CD4-positive, alpha-beta T cell treated with Interleukin-17A for 4 hours (primary cell): ENCODE measurements at regions not wholly inside any gene's neighbourhood (a gene's known extent, or its start where the extent isn't known, plus 50 kb on each side); places are given as distances from the start of the nearest gene placed in this dataset.

ENCODE experiments used
- DNase-seq: peaks from one replicate; pipeline ENCODE4 v3.0.0-alpha.2; 2020; ENCODE audit warnings: mixed read lengths

GRCh38 chr5:174312641-174313040, 267.1 kb downstream of the NSG2 start:
- DNase-seq: no peak

DNA sequence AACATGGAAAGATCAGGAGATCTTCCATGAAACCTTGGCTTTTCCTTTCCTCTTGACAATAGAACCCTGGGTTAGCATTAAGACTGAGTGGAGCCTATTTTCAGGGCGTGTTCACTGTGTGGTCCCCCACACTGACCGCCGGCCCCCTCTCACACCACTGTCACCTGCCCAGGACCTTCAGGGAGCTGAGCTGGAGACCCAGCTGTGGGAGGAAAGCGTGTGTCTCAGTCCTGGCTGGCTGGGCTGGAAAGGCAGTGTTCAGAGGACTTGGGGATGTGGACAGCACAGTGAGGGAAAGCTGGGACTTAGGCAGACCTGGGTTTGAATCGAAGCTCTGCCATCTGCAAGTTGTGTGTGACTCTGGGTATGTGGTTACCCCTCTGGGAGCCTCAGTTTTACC, 268.1 kb downstream of the NSG2 start:
- no peak for DNase-seq

GRCh38 chr5:174314261-174314660, 268.8 kb downstream of the NSG2 start:
- no peak for DNase-seq

- no peak for DNase-seq
Measured at GRCh38 chr5:174315471-174315870, 270.0 kb downstream of the NSG2 start.

- no peak for DNase-seq
Measured at GRCh38 chr5:174315871-174316270, 270.4 kb downstream of the NSG2 start.

DNA sequence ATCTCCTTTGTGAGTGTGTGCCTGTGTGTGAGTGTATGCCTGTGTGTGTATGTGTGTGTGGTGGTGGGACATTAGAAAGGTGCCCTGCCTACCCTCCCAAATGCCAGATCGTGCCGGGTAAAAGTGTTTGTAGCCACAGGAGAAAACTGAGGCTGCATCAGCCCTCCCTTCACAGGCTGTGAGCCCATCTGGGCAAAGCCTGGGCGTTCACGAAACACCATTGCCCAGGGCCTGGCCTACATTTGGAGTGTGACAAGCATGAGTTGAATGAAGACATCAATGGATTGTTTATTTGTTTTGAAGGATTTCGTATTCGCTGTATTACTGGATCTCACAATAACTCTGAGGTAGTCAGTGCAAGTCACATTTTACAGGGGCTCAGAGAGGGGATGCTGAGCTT, 270.8 kb downstream of the NSG2 start:
- DNase-seq: no peak

GRCh38 chr5:174317256-174317894, 271.9 kb downstream of the NSG2 start:
- no peak for DNase-seq

GRCh38 chr5:174318578-174318977, 273.1 kb downstream of the NSG2 start:
- DNase-seq: no peak

DNA sequence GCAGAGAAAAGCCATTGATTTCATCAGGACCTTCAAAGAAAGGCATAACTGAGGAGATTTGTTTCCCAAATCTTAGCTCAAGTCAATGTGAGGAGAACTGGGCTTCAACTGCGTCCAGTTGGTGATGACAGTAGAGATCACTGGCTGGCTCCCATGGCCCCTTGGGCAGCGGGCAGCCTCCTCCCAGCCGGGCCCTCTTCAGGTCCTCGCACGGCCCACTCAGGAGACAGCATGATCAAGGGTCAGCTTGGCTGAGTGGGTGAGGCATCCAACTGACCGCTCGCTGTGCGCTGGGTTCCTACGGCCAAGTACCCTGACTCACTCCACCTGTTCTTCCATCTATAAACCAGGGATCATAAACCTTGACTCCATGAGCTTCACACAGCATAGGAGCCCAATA, 274.0 kb downstream of the NSG2 start:
- DNase-seq: no peak

GRCh38 chr5:174320051-174320450, 274.5 kb downstream of the NSG2 start:
- no peak for DNase-seq

GRCh38 chr5:174323878-174324281, 278.4 kb downstream of the NSG2 start:
- DNase-seq: no peak

DNA sequence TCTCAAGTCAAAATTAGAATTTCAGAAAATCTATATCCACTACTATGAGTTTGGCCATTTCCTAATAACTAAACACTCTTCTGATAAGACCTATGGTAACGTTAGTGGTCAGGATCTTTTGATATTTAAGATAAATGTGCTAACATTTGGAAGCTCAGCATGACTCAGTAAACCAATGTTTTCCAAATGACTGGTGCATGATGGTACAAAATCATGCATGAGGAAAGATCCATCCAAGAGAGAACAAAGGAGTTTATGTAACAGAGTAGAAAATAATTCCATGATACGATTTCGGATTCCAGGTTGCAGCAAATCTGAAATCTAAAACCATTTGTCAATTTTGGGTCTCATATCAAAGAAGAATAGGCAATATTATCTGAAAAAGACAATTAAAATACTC, 279.2 kb downstream of the NSG2 start:
- no peak for DNase-seq

DNA sequence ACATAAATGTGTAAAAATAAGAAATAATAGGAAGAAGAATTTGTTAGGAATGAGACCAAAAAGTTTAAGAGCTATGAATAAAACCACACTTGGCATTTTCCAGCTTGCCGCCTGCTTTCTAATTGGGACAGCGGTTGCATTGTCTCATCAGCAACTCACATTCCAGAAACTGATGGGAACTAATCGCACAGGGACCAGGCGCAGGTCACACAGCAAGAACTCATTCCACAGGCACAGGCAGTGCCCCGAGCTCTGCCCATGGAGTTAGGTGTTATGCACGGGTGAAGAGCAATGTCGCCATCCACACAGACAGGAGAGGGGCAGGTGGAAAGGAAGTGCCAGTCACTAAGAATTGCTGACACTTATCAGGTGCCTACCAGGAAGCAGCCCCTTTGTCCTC, 279.9 kb downstream of the NSG2 start:
- no peak for DNase-seq

GRCh38 chr5:174325961-174326360, 280.5 kb downstream of the NSG2 start:
- no peak for DNase-seq

GRCh38 chr5:174326372-174326771, 280.9 kb downstream of the NSG2 start:
- no peak for DNase-seq

- peak; percentile 38 for DNase-seq
Measured at GRCh38 chr5:174327317-174327864, 281.9 kb downstream of the NSG2 start.

DNA sequence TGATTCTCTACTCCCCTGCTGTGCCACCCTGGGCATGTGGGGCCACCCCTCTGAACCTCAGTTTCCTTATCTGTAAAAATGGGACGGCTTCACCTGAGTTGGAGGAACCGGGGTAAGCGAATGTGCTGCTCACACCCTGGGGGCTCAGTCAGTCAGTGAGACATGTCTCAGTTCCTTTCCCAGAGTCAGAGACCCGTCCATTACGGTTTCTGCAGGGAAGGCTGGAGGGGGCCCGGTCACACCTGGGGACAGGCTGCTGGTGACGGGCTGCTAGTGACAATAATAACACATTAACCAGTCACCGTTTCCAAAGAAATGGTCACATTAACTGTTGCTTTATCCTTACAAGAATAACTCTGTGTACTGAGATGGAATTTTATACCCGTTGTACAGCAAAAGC, 282.4 kb downstream of the NSG2 start:
- DNase-seq: no peak

DNA sequence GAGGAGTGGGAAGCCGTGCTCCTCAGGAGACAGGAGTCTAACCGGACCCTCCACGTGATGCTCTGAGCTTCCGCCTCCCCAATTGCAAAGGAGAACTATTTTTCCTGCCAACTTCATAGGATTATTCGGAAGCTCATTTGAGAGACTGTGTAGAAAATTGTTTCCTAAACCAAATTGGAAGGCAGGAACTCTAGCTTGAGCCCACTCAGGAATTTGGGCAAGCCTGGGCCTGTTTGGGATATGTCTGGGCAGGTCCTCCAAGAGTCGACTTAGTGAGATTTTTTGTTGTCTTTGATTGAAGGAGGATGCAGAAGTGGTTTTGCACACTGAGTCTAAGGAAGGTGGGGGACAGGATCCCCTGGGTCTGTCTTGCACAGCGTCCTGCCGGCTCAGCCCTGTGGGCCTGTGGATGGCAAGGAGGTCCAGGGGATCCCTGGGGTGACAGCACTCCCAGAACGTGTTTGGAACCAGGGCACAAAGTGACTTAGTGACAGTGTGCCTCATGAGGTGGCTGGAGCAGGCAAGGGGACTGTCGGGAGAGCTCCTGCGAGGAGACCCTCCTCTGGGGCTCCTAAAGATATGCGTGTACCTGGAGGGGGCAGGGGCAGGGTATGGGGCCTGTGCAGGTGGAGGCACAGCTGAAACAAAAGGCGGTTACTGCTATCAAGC, 283.3 kb downstream of the NSG2 start:
- DNase-seq: no peak

DNA sequence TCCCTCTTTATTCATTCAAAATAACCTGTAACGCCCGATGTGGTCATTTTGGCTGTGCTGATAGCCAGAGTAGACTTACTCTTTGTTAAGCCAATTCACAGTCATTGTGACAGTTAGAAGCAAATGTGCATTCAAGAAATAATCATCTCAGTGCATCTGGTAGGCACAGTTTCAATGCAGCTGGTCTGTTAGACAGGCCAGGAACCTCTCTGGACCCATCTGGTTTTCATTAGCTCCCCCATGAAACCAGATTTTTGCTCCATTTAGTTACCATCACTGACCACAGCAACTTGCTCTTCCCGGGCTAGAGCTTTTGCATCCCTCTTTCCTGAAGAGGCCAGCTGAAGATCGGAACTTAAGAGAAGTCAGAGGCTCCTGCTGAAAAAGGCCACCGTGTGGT, 284.2 kb downstream of the NSG2 start:
- no peak for DNase-seq

DNA sequence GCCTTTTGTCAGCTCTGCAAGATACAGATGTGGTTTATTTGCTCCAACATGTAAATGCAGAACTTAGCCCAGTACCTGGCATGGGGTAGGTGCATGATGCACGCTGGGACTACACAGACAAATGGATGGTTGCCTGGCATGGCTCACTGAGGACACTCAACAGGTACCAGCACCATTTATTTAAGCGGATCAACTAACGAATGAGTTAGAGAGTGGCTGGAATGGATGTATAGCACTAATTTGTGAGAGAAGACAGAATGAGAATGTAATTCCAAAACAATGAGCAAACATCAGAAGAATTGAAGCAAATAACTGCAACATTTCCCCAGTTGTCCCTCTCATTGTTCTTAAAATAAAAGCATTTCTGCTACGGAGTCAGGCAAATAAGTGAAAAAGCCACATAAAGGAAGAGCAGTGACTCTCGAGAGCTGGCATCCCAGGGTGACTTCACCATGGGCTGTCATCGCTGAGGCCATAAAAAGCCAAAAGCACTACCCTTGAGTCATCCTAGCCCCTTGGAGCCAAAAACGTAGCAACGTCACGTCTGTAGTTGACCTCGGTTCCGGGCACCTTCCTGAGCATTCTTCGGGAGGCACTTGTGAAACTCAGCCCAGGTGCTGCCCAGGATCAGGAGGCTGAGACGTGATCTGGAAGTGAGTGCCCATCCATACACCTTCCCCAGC, 290.3 kb downstream of the NSG2 start:
- no peak for DNase-seq

DNA sequence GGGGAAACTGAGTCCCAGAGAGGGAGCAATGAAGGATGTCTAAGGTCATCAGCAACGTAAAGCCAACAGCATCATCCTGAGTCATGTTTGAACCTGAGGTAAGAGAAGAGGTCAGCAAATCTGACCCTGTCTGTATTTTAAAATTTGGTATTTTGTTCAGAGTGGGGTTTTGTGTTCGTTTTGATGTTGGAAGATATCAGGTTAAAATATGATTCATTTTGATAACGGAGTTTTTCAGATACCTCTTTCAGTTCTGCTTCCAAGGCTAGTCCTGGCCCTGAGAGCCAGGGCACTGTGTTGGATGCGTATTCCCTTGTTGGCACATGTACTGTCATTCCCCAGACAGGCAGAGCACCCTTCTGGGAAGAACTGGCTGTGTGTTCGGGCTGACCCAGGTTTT, 291.0 kb downstream of the NSG2 start:
- DNase-seq: no peak

- no peak for DNase-seq
Measured at GRCh38 chr5:174337276-174338184, 292.0 kb downstream of the NSG2 start.
